Ishikawa (cell line): ENCODE measurements at regions not wholly inside any gene's neighbourhood (a gene's known extent, or its start where the extent isn't known, plus 50 kb on each side); places are given as distances from the start of the nearest gene placed in this dataset.

Experiments
- CEBPB ChIP-seq: IDR thresholded peaks from 2 replicates; pipeline ENCODE4 v1.6.1; 2012
- CREB1 ChIP-seq: IDR thresholded peaks from 2 replicates; pipeline ENCODE4 v1.6.1; 2012; ENCODE audit warnings: low read depth
- EGR1 ChIP-seq: IDR thresholded peaks from 2 replicates; pipeline ENCODE4 v1.6.1; 2012
- EP300 ChIP-seq: IDR thresholded peaks from 2 replicates; pipeline ENCODE4 v1.6.1; 2012; ENCODE audit warnings: borderline replicate concordance
- FOXM1 ChIP-seq: IDR thresholded peaks from 2 replicates; pipeline ENCODE4 v1.6.1; 2012; ENCODE audit warnings: low read depth, borderline replicate concordance
- MAX ChIP-seq: IDR thresholded peaks from 2 replicates; pipeline ENCODE4 v1.6.1; 2012
- NFIC ChIP-seq: IDR thresholded peaks from 2 replicates; pipeline ENCODE4 v1.6.1; 2012
- RAD21 ChIP-seq: IDR thresholded peaks from 2 replicates; pipeline ENCODE4 v1.6.1; 2012; ENCODE audit warnings: low read depth
- TAF1 ChIP-seq: IDR thresholded peaks from 2 replicates; pipeline ENCODE4 v1.6.1; 2012; ENCODE audit warnings: low read depth, mild to moderate bottlenecking
- TCF12 ChIP-seq: IDR thresholded peaks from 2 replicates; pipeline ENCODE4 v1.6.1; 2012; ENCODE audit warnings: low read depth
- TEAD4 ChIP-seq: IDR thresholded peaks from 2 replicates; pipeline ENCODE4 v1.6.1; 2012
- USF1 ChIP-seq: IDR thresholded peaks from 2 replicates; pipeline ENCODE4 v1.6.1; 2012
- YY1 ChIP-seq: IDR thresholded peaks from 2 replicates; pipeline ENCODE4 v1.6.1; 2012; ENCODE audit warnings: low read depth
- ZBTB7A ChIP-seq: IDR thresholded peaks from 2 replicates; pipeline ENCODE4 v1.6.1; 2012; ENCODE audit warnings: low read depth
- TF ChIP-seq, protein P1 (sequence below): IDR thresholded peaks from 2 replicates; pipeline ENCODE4 v1.6.1; 2012; ENCODE audit warnings: low read depth, mild to moderate bottlenecking

DNA sequence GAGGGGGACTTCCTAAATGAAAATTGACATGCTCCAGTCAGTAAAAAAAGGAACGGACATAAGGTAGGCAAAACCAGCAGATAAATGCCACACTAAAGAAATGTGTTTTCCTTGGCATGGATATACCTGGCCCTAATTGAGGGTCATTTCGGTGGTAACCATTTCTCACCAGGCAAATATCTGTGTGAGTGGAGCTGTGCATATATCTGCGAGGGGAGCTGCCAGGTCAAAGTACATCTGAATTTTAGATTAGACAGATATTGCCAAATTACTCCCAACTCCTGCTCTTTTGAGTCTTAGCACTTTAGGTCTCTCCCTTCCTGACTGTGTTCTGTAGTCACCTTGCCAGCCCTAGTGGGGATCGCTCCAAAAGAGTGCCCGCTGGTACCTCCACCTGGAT is 204.2 kb downstream of the SH3BP4 start:
- TF ChIP-seq MAX, result no peak
- TF ChIP-seq EGR1, result no peak
- TF ChIP-seq CREB1, result no peak
- TF ChIP-seq ZBTB7A, result no peak
- TF ChIP-seq TEAD4, result no peak
- no peak for TF ChIP-seq NFIC

- TF ChIP-seq, protein P1, sequence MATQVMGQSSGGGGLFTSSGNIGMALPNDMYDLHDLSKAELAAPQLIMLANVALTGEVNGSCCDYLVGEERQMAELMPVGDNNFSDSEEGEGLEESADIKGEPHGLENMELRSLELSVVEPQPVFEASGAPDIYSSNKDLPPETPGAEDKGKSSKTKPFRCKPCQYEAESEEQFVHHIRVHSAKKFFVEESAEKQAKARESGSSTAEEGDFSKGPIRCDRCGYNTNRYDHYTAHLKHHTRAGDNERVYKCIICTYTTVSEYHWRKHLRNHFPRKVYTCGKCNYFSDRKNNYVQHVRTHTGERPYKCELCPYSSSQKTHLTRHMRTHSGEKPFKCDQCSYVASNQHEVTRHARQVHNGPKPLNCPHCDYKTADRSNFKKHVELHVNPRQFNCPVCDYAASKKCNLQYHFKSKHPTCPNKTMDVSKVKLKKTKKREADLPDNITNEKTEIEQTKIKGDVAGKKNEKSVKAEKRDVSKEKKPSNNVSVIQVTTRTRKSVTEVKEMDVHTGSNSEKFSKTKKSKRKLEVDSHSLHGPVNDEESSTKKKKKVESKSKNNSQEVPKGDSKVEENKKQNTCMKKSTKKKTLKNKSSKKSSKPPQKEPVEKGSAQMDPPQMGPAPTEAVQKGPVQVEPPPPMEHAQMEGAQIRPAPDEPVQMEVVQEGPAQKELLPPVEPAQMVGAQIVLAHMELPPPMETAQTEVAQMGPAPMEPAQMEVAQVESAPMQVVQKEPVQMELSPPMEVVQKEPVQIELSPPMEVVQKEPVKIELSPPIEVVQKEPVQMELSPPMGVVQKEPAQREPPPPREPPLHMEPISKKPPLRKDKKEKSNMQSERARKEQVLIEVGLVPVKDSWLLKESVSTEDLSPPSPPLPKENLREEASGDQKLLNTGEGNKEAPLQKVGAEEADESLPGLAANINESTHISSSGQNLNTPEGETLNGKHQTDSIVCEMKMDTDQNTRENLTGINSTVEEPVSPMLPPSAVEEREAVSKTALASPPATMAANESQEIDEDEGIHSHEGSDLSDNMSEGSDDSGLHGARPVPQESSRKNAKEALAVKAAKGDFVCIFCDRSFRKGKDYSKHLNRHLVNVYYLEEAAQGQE, result no peak
- TF ChIP-seq EGR1, result no peak
These were observed 206.1 kb downstream of the SH3BP4 start for GRCh38 chr2:235157746-235158482.

DNA sequence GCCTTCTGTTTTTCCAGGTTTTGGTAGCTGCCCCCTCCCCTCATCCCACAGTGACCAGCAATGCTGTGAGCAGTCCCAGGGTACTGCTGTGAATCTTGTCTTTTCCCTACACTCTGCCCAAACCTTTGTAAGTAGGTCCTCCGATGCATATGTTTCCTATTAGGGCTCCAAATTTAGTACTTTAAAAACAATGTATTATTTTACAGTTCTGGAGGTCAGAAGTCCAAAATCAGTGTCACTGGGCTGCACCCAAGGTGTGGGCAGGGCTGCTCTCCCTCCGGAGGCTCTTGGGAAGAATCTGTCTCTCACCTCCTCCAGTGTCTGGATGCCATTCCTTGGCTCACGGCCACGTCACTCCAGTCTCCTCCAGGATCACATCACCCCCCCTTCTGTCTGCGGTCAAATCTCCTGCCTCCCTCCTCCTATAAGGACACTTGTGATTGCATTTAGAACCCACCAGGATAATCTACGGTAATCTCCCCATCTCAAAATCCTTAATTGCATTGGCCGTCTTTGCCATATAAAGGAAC is 208.5 kb downstream of the SH3BP4 start:
- TF ChIP-seq MAX (no peak), TCF12 (no peak), USF1 (no peak), YY1 (no peak), TAF1 (no peak), RAD21 (no peak), FOXM1 (no peak), EP300 (no peak), CEBPB (no peak), TEAD4 (no peak), NFIC (no peak), CREB1 (no peak), ZBTB7A (no peak), EGR1 (no peak)
- TF ChIP-seq, protein P1, result no peak

DNA sequence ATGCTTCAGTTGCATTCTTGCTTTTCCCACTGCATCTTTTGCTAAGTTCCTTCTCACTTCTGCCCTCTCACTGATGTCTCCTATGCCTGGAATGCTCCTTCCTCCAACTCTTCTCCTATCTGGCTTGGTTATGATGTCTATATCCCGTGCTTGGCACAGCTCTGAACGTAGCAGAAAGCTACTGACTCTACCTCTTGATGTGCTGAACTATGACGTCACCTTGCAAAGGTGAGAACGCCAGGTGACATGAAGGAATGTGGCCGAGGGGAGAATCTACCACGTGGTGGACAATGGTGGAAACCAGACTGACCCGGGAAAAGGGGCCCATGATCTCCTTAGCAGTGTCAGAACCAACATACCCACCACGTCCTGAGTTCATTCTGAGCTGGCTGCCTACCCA is 209.7 kb downstream of the SH3BP4 start:
- TF ChIP-seq ZBTB7A (no peak), CREB1 (no peak), TCF12 (no peak), MAX (no peak), YY1 (no peak), NFIC (no peak), USF1 (no peak), RAD21 (no peak), FOXM1 (no peak), TEAD4 (no peak), EP300 (no peak), CEBPB (no peak), TAF1 (no peak), EGR1 (no peak)
- TF ChIP-seq, protein P1, result no peak
